ENCODE measurements at regions not wholly inside any gene's neighbourhood (a gene's known extent, or its start where the extent isn't known, plus 50 kb on each side); places are given as distances from the start of the nearest gene placed in this dataset.

GRCh38 chr6:4647414-4648365 is 128.5 kb upstream of the CDYL start:
- TF ChIP-seq SMC3 (conservative IDR thresholded peaks at IDR 0.05; ENCODE audit: poor library complexity): no peak
- TF ChIP-seq EZH2 (IDR thresholded peaks at IDR 0.05; ENCODE audit: borderline replicate concordance, insufficient read depth, low read length, poor library complexity, severe bottlenecking): no peak
- no peak for TF ChIP-seq MXI1 (conservative IDR thresholded peaks at IDR 0.05; ENCODE audit: poor library complexity, severe bottlenecking)
- TF ChIP-seq CTCF (IDR thresholded peaks at IDR 0.05; ENCODE audit: poor library complexity, severe bottlenecking): no peak
- TF ChIP-seq REST (IDR thresholded peaks at IDR 0.05; ENCODE audit: borderline replicate concordance): no peak
- TF ChIP-seq EP300 (conservative IDR thresholded peaks at IDR 0.05; ENCODE audit: poor library complexity, severe bottlenecking): peak; percentile 20
